ENCODE measurements at regions not wholly inside any gene's neighbourhood (a gene's known extent, or its start where the extent isn't known, plus 50 kb on each side); places are given as distances from the start of the nearest gene placed in this dataset.
"Not testable (repeated sequence)": the region's sequence is repeated elsewhere in the genome, so short reads cannot be mapped to it uniquely, and the experiment has no call there.

GRCh38 chr10:65128277-65128676, 1607.1 kb downstream of the REEP3 start:
- no peaks in the 10 kb centered on the region for H3K36me3 ChIP-seq (ENCODE audit: control insufficient read depth, insufficient read depth, low read length)
- H3K27me3 ChIP-seq (ENCODE audit: control insufficient read depth, insufficient read depth, low read length) = no peaks in the 10 kb centered on the region
- H3K27ac ChIP-seq (ENCODE audit: low read depth, low read length) = no peak overlapping the region

GRCh38 chr10:65130162-65130758, 1609.1 kb downstream of the REEP3 start:
- no peaks in the 10 kb centered on the region for H3K36me3 ChIP-seq (ENCODE audit: control insufficient read depth, insufficient read depth, low read length)
- H3K4me1 ChIP-seq (ENCODE audit: control insufficient read depth, insufficient read depth, low read length) = no peaks in the 10 kb centered on the region
- H3K27ac ChIP-seq (ENCODE audit: low read depth, low read length) = no peak overlapping the region
- H3K27me3 ChIP-seq (ENCODE audit: control insufficient read depth, insufficient read depth, low read length) = no peaks in the 10 kb centered on the region
- no peak overlapping the region for H3K9ac ChIP-seq (ENCODE audit: low read length)
- no peak overlapping the region for H3K4me3 ChIP-seq (ENCODE audit: low read length)

More at GRCh38 chr10:65128277-65128676, 1607.1 kb downstream of the REEP3 start:
- Histone ChIP-seq H3K4me3 (ENCODE audit: low read length) (no peak overlapping the region), H3K9ac (ENCODE audit: low read length) (no peak overlapping the region), H3K4me1 (ENCODE audit: control insufficient read depth, insufficient read depth, low read length) (no peaks in the 10 kb centered on the region)

DNA sequence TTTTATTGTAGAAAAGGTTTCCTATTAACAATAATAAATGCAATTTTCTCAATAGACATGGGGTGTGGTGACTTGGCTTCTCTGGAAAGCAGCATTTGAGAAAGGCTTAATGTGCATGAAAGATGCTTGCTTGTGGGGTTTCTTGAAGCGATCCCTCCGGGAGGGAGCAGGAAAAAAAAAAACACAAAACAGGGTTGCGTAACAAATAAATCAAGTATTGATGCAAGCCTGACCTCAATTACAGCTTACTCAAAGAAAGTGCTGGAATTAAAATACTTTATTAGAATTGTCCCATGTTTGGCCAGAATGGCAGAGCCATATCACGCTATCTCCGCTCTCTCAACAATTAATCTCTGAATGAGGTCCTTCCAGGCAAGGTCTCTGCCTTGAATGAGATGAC, 1612.5 kb downstream of the REEP3 start:
- Histone ChIP-seq H3K4me1 (ENCODE audit: control insufficient read depth, insufficient read depth, low read length) (no peaks in the 10 kb centered on the region), H3K4me3 (ENCODE audit: low read length) (no peak overlapping the region), H3K27me3 (ENCODE audit: control insufficient read depth, insufficient read depth, low read length) (no peaks in the 10 kb centered on the region), H3K9ac (ENCODE audit: low read length) (no peak overlapping the region), H3K36me3 (ENCODE audit: control insufficient read depth, insufficient read depth, low read length) (no peaks in the 10 kb centered on the region), H3K27ac (ENCODE audit: low read depth, low read length) (no peak overlapping the region)

GRCh38 chr10:65135508-65135907, 1614.3 kb downstream of the REEP3 start:
- Histone ChIP-seq H3K4me1 (ENCODE audit: control insufficient read depth, insufficient read depth, low read length) (no peaks in the 10 kb centered on the region), H3K4me3 (ENCODE audit: low read length) (no peak overlapping the region), H3K27me3 (ENCODE audit: control insufficient read depth, insufficient read depth, low read length) (no peaks in the 10 kb centered on the region), H3K9ac (ENCODE audit: low read length) (no peak overlapping the region), H3K36me3 (ENCODE audit: control insufficient read depth, insufficient read depth, low read length) (no peaks in the 10 kb centered on the region), H3K27ac (ENCODE audit: low read depth, low read length) (no peak overlapping the region)

DNA sequence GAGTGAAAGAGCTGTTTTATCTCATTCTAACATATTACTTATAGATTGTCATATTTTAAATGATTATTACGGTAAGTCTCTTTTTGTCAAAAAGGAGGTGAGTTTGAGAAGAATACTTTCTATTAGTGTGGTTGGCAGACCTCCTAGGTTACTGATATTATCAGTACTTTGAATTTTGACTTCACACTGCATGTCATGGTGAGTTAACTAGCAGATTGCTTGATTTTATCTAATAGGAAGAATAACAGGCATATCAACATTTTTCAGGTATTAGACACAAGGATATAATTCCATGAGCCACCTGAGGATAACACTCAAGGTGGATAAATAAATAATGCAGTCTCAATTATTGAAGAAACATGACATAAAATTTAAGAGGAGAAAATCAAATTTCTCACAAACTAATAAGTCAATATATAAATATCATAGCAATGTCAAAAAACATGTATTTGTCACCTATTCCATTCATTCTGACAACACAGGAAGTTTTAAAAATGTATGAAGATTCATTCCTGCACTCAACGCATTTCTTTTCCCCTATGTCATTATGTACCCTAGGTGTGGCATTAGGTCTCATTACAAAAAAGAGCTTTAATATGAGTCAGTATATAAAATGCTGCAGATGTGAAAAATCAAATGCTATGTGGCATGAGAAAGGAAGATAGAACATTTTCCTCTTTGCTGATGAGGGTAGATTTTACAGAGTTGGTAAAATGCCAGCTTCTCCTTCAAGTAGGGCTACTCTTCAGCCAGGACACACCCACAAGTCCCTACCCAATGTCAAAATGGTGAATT, 1621.6 kb downstream of the REEP3 start:
- Histone ChIP-seq H3K4me3 (ENCODE audit: low read length) (no peak overlapping the region), H3K27ac (ENCODE audit: low read depth, low read length) (no peak overlapping the region), H3K4me1 (ENCODE audit: control insufficient read depth, insufficient read depth, low read length) (no peaks in the 10 kb centered on the region), H3K36me3 (ENCODE audit: control insufficient read depth, insufficient read depth, low read length) (no peaks in the 10 kb centered on the region), H3K9ac (ENCODE audit: low read length) (no peak overlapping the region), H3K27me3 (ENCODE audit: control insufficient read depth, insufficient read depth, low read length) (no peaks in the 10 kb centered on the region)

DNA sequence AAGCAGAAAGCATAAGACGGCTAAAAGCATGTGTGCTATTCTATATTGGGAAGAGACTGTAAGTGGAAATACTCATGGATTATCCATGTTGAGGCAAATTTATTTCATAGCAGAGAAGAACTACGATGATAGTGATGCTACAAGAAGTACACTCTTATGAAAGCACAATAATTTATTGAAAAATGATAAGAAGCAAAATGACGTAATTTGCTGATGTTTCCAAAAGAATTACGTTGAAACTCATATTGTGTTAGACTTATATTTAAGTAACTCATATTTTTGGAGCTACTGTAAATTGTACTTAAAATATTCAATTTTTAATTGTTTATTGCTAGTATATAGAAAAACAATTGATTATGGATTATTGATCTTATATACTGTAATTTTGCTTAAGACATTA, 1622.5 kb downstream of the REEP3 start:
- no peaks in the 10 kb centered on the region for H3K27me3 ChIP-seq (ENCODE audit: control insufficient read depth, insufficient read depth, low read length)
- H3K27ac ChIP-seq (ENCODE audit: low read depth, low read length) = no peak overlapping the region
- H3K9ac ChIP-seq (ENCODE audit: low read length) = no peak overlapping the region
- no peaks in the 10 kb centered on the region for H3K4me1 ChIP-seq (ENCODE audit: control insufficient read depth, insufficient read depth, low read length)
- no peaks in the 10 kb centered on the region for H3K36me3 ChIP-seq (ENCODE audit: control insufficient read depth, insufficient read depth, low read length)
- H3K4me3 ChIP-seq (ENCODE audit: low read length) = no peak overlapping the region

GRCh38 chr10:65149878-65150277, 1628.7 kb downstream of the REEP3 start:
- Histone ChIP-seq H3K27me3 (ENCODE audit: control insufficient read depth, insufficient read depth, low read length) (no peaks in the 10 kb centered on the region), H3K27ac (ENCODE audit: low read depth, low read length) (no peak overlapping the region), H3K4me1 (ENCODE audit: control insufficient read depth, insufficient read depth, low read length) (no peaks in the 10 kb centered on the region), H3K9ac (ENCODE audit: low read length) (no peak overlapping the region), H3K36me3 (ENCODE audit: control insufficient read depth, insufficient read depth, low read length) (no peaks in the 10 kb centered on the region), H3K4me3 (ENCODE audit: low read length) (no peak overlapping the region)

DNA sequence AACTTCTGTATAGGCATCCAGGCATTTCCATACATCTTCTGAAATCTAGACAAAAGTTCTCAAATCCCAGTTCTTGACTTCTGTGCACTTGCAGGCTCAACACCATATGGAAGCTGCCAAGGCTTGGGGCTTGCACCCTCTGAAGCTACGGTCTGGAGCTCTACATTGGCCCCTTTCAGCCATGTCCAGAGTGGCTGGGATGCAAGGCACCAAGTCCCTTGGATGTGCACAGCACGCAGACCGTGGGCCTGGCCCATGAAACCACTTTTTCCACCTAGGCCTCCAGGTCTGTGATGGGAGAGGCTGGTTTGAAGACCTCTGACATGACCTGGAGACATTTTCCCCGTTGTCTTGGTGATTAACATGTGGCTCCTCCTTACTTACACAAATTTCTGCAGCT, 1645.1 kb downstream of the REEP3 start:
- Histone ChIP-seq H3K36me3 (ENCODE audit: control insufficient read depth, insufficient read depth, low read length) (no peaks in the 10 kb centered on the region), H3K27ac (ENCODE audit: low read depth, low read length) (no peak overlapping the region), H3K4me1 (ENCODE audit: control insufficient read depth, insufficient read depth, low read length) (no peaks in the 10 kb centered on the region), H3K9ac (ENCODE audit: low read length) (no peak overlapping the region), H3K27me3 (ENCODE audit: control insufficient read depth, insufficient read depth, low read length) (no peaks in the 10 kb centered on the region), H3K4me3 (ENCODE audit: low read length) (no peak overlapping the region)

DNA sequence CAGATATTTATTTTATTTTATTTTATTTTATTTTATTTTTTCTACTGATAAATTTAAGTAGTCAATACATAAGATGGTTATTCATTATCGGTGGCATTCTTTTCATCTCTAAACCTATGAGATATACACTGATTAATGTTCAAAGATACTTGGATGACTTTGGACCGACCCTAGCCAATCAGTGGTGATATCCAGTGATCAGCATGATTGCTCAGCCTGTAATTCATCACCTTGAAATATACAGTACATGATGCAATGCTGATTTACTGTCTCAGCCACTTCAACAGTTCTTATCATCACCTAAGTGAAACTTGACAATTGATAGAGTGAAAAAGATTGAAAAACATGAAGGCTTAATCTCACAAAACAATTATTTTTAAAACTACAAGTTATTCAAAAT, 1651.0 kb downstream of the REEP3 start:
- H3K4me1 ChIP-seq (ENCODE audit: control insufficient read depth, insufficient read depth, low read length) = no peaks in the 10 kb centered on the region
- no peaks in the 10 kb centered on the region for H3K27me3 ChIP-seq (ENCODE audit: control insufficient read depth, insufficient read depth, low read length)
- no peak overlapping the region for H3K9ac ChIP-seq (ENCODE audit: low read length)
- no peak overlapping the region for H3K4me3 ChIP-seq (ENCODE audit: low read length)
- H3K27ac ChIP-seq (ENCODE audit: low read depth, low read length) = no peak overlapping the region
- no peaks in the 10 kb centered on the region for H3K36me3 ChIP-seq (ENCODE audit: control insufficient read depth, insufficient read depth, low read length)

DNA sequence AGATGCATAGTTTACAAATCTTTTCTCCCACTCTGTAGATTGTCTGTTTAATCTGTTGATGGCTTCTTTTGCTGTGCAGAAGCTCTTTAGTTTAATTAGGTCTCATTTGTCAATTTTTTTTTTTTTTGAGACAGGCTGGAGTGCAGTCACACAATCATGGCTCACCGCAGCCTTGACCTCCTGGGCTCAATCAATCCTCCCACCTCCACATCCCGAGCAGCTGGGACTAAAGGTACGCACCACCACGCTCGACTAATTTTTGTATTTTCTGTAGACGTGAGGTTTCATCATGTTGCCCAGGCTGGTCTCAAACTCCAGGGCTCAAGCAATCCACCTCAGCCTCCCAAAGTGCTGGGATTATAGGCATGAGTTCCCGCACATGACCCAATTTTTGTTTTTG, 1655.8 kb downstream of the REEP3 start:
- H3K9ac ChIP-seq (ENCODE audit: low read length) = no peak overlapping the region
- H3K27ac ChIP-seq (ENCODE audit: low read depth, low read length) = no peak overlapping the region
- no peaks in the 10 kb centered on the region for H3K27me3 ChIP-seq (ENCODE audit: control insufficient read depth, insufficient read depth, low read length)
- H3K4me1 ChIP-seq (ENCODE audit: control insufficient read depth, insufficient read depth, low read length) = no peaks in the 10 kb centered on the region
- H3K4me3 ChIP-seq (ENCODE audit: low read length) = no peak overlapping the region
- H3K36me3 ChIP-seq (ENCODE audit: control insufficient read depth, insufficient read depth, low read length) = no peaks in the 10 kb centered on the region

DNA sequence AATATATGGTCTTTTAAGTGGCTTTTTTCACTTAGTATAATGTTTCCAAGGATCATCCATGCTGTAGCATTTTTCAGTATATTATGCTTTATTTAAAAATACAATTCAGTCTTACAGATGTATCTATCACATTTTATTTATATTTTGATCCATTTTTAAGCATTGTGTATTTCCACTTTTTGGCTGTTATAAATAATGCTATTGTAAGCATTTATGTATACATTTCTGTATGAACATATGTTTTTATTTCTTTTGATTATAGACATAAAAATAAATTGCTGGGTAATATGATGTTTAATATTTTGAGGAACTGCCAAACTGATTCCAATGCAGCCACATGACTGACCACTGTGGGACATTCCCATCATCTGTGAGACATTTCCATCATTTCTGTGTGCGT, 1662.0 kb downstream of the REEP3 start:
- Histone ChIP-seq H3K27me3 (ENCODE audit: control insufficient read depth, insufficient read depth, low read length) (no peaks in the 10 kb centered on the region), H3K36me3 (ENCODE audit: control insufficient read depth, insufficient read depth, low read length) (no peaks in the 10 kb centered on the region), H3K9ac (ENCODE audit: low read length) (no peak overlapping the region), H3K4me3 (ENCODE audit: low read length) (no peak overlapping the region), H3K4me1 (ENCODE audit: control insufficient read depth, insufficient read depth, low read length) (no peaks in the 10 kb centered on the region), H3K27ac (ENCODE audit: low read depth, low read length) (no peak overlapping the region)

DNA sequence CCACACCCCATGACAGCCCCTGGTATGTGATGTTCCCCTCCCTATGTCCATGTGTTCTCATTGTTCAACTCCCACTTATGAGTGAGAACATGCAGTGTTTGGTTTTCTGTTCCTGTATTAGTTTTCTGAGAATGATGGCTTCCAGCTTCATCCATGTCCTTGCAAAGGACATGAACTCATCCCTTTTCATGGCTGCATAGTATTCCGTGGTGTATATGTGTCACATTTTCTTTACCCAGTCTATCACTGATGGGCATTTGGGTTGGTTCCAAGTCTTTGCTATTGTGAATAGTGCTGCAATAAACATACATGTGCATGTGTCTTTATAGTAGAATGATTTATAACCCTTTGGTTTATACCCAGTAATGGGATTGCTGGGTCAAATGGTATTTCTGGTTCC, 1665.5 kb downstream of the REEP3 start:
- H3K27ac ChIP-seq (ENCODE audit: low read depth, low read length); H3K9ac ChIP-seq (ENCODE audit: low read length); H3K4me3 ChIP-seq (ENCODE audit: low read length); H3K36me3 ChIP-seq (ENCODE audit: control insufficient read depth, insufficient read depth, low read length); H3K4me1 ChIP-seq (ENCODE audit: control insufficient read depth, insufficient read depth, low read length); H3K27me3 ChIP-seq (ENCODE audit: control insufficient read depth, insufficient read depth, low read length): not testable (repeated sequence)

- H3K27me3 ChIP-seq (ENCODE audit: control insufficient read depth, insufficient read depth, low read length) = no peaks in the 10 kb centered on the region
- no peak overlapping the region for H3K9ac ChIP-seq (ENCODE audit: low read length)
- no peaks in the 10 kb centered on the region for H3K36me3 ChIP-seq (ENCODE audit: control insufficient read depth, insufficient read depth, low read length)
- H3K4me1 ChIP-seq (ENCODE audit: control insufficient read depth, insufficient read depth, low read length) = no peaks in the 10 kb centered on the region
- H3K27ac ChIP-seq (ENCODE audit: low read depth, low read length) = no peak overlapping the region
- H3K4me3 ChIP-seq (ENCODE audit: low read length) = no peak overlapping the region
Observed at GRCh38 chr10:65194126-65194525, 1672.9 kb downstream of the REEP3 start.
